ENCODE measurements at regions not wholly inside any gene's neighbourhood (a gene's known extent, or its start where the extent isn't known, plus 50 kb on each side); places are given as distances from the start of the nearest gene placed in this dataset.
A peak's percentile ranks its signal among the peaks of the same experiment; 100 is the strongest.

DNA sequence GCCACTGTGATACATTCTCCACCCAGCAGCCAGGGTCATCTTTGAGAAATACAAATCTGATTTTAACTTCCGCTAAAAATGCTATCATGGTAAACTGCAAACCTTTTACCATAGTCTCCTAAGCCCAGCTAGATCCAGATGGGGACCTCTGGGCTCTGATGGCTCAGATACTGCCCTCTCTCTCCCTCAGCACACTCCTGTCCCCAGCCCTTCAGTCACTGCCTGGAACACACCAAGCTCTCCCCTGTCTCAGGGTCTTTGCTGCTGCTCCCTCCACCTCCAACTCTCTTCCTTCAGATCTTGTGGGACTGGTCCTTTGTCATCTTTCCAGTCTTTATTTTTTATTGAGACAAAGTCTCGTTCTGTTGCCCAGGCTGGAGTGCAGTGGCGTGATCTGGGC lies 65.1 kb downstream of the SPRY4 start:
- TF ChIP-seq, protein P1, sequence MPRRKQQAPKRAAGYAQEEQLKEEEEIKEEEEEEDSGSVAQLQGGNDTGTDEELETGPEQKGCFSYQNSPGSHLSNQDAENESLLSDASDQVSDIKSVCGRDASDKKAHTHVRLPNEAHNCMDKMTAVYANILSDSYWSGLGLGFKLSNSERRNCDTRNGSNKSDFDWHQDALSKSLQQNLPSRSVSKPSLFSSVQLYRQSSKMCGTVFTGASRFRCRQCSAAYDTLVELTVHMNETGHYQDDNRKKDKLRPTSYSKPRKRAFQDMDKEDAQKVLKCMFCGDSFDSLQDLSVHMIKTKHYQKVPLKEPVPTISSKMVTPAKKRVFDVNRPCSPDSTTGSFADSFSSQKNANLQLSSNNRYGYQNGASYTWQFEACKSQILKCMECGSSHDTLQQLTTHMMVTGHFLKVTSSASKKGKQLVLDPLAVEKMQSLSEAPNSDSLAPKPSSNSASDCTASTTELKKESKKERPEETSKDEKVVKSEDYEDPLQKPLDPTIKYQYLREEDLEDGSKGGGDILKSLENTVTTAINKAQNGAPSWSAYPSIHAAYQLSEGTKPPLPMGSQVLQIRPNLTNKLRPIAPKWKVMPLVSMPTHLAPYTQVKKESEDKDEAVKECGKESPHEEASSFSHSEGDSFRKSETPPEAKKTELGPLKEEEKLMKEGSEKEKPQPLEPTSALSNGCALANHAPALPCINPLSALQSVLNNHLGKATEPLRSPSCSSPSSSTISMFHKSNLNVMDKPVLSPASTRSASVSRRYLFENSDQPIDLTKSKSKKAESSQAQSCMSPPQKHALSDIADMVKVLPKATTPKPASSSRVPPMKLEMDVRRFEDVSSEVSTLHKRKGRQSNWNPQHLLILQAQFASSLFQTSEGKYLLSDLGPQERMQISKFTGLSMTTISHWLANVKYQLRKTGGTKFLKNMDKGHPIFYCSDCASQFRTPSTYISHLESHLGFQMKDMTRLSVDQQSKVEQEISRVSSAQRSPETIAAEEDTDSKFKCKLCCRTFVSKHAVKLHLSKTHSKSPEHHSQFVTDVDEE (CRISPR knock-in tag; IDR thresholded peaks at IDR 0.05), result no peak
- TF ChIP-seq CSRNP3 (CRISPR knock-in tag; IDR thresholded peaks at IDR 0.05), result no peak
- no peak for TF ChIP-seq ZNF565 (CRISPR knock-in tag; conservative IDR thresholded peaks at IDR 0.05; ENCODE audit: low read depth)
- no peak for TF ChIP-seq CSDC2 (CRISPR knock-in tag; IDR thresholded peaks at IDR 0.05)
- TF ChIP-seq POU6F1 (CRISPR knock-in tag; IDR thresholded peaks at IDR 0.05; ENCODE audit: borderline replicate concordance, low read depth), result no peak
- no peak for TF ChIP-seq TCF4 (CRISPR knock-in tag; IDR thresholded peaks at IDR 0.05; ENCODE audit: borderline replicate concordance)
- TF ChIP-seq PATZ1 (CRISPR knock-in tag; IDR thresholded peaks at IDR 0.05; ENCODE audit: borderline replicate concordance), result no peak
- TF ChIP-seq OSR1 (CRISPR knock-in tag; IDR thresholded peaks at IDR 0.05), result no peak
- TF ChIP-seq SNAI2 (CRISPR knock-in tag; IDR thresholded peaks at IDR 0.05), result no peak
- no peak for TF ChIP-seq TOX (CRISPR knock-in tag; IDR thresholded peaks at IDR 0.05; ENCODE audit: borderline replicate concordance)
- ATAC-seq, result no peak

DNA sequence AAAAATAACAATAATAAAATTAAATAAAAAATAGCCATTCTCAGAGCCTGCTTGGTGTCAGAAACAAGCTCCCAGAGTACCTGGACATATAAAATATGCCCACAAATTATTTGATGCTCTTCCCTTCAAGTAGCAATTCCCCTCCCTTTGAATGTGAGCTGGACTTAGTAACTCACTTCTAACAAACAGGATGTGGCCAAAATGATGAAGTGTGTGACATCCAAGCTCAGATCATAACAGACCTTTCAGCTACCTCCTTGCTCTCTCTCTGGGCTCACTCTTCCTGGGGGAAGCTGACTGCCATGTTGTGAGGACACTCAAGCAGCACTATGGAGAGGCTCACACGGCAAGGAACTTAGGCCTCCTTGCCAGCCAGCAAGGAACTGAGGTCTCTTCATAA lies 69.0 kb downstream of the SPRY4 start:
- no peak for ATAC-seq
- no peak for TF ChIP-seq RARB (CRISPR knock-in tag; IDR thresholded peaks at IDR 0.05)
- TF ChIP-seq ZNF565 (CRISPR knock-in tag; conservative IDR thresholded peaks at IDR 0.05; ENCODE audit: low read depth), result 0 out of 2 replicates have a peak, but pooled peaks have one; percentile 29

- TF ChIP-seq ZNF70 (CRISPR knock-in tag; IDR thresholded peaks at IDR 0.05), result no peak
- no peak for TF ChIP-seq PATZ1 (CRISPR knock-in tag; IDR thresholded peaks at IDR 0.05; ENCODE audit: borderline replicate concordance)
- TF ChIP-seq ZFP30 (CRISPR knock-in tag; IDR thresholded peaks at IDR 0.05), result no peak
- ATAC-seq, result no peak
Measured at GRCh38 chr5:142254431-142254830, 70.4 kb downstream of the SPRY4 start.

DNA sequence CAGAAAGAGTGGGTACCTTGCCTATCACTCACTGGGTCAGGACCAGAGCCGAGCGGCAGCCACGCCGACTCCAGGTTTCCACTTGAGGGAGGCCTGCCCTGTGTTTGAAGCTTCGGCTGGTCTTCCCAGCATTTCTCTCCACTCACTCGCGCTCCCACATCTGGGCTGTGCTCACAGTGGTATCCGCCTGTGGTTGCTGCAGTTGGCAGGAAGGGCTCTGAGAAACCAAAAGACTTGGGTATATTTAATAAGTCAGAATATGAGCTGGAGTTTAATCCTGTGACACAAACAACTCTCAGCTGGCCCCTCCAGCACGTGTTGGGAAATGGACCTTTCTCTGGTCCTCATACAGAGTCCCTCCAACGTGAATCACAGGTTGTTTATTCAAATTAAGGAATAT lies 70.9 kb downstream of the SPRY4 start:
- ATAC-seq, result no peak
- no peak for TF ChIP-seq OSR1 (CRISPR knock-in tag; IDR thresholded peaks at IDR 0.05)
- no peak for TF ChIP-seq CSDC2 (CRISPR knock-in tag; IDR thresholded peaks at IDR 0.05)
- TF ChIP-seq ZFP30 (CRISPR knock-in tag; IDR thresholded peaks at IDR 0.05), result no peak

GRCh38 chr5:142250119-142250518 lies 74.7 kb downstream of the SPRY4 start:
- no peak for TF ChIP-seq ZFP30 (CRISPR knock-in tag; IDR thresholded peaks at IDR 0.05)
- TF ChIP-seq BACH2 (CRISPR knock-in tag; IDR thresholded peaks at IDR 0.05; ENCODE audit: borderline replicate concordance), result no peak
- no peak for ATAC-seq

Data from SK-N-SH treated with all-trans-retinoic acid at 6 μM for 48 hours (cell line).